IMR-90 (cell line): ENCODE measurements at regions not wholly inside any gene's neighbourhood (a gene's known extent, or its start where the extent isn't known, plus 50 kb on each side); places are given as distances from the start of the nearest gene placed in this dataset.
A peak's percentile ranks its signal among the peaks of the same experiment; 100 is the strongest.

ENCODE experiments used
- ATAC-seq: fragments of 200-7000 bp; cut with Tn5 transposase; 2 replicates; pipeline ENCODE4 v1.9.1; 2020; ENCODE audit warnings: low read depth, mild to moderate bottlenecking, moderate library complexity
- BruUV-seq: library from RNA; stranded (reverse); fragments of 400-500 nt; replicated peaks from 2 replicates; lab custom pipeline; 2021; lab: Mats Ljungman, UMichigan
- CTCF ChIA-PET: fragments of 300-600 bp; formaldehyde crosslinking; extraction: SDS; loops from one replicate; lab custom pipeline; 2021; ENCODE audit warnings: antibody characterized with exemption; lab: Yijun Ruan, JAX
- POLR2A ChIA-PET: fragments of 300-600 bp; sonication (Branson Sonifier 250); formaldehyde crosslinking; loops from one replicate; lab custom pipeline; 2022; ENCODE audit warnings: antibody characterized with exemption; ENCODE audit not compliant: unreplicated experiment; lab: Charles Lee
- DNase-seq: peaks from one replicate; pipeline ENCODE4 v3.0.0; 2013
- H2AFZ ChIP-seq: replicated peaks from 2 replicates; pipeline ENCODE3; 2013; ENCODE audit warnings: low read length, mild to moderate bottlenecking; ENCODE audit not compliant: poor library complexity
- H2AK5ac ChIP-seq: 2 replicates; pipeline ENCODE4 v1.6.1; 2013; ENCODE audit warnings: low read depth, low read length, inconsistent platforms
- H2AK9ac ChIP-seq: replicated peaks from 2 replicates; pipeline ENCODE3; 2013; ENCODE audit warnings: mild to moderate bottlenecking, low read depth, low read length, moderate library complexity; ENCODE audit not compliant: poor library complexity
- H2BK120ac ChIP-seq: 2 replicates; pipeline ENCODE4 v1.6.1; 2013; ENCODE audit warnings: low read depth, low read length, inconsistent platforms
- H2BK15ac ChIP-seq: 3 replicates; pipeline ENCODE4 v1.6.1; 2013; ENCODE audit warnings: low read depth, low read length, inconsistent platforms
- H2BK20ac ChIP-seq: 2 replicates; pipeline ENCODE4 v1.6.1; 2013; ENCODE audit warnings: low read depth, mild to moderate bottlenecking, inconsistent platforms, low read length, moderate library complexity
- H2BK5ac ChIP-seq: 2 replicates; pipeline ENCODE4 v1.6.1; 2013; ENCODE audit warnings: mild to moderate bottlenecking, low read depth, low read length, inconsistent platforms; ENCODE audit not compliant: poor library complexity, severe bottlenecking
- H3K14ac ChIP-seq: replicated peaks from 2 replicates; pipeline ENCODE4 v1.6.1; 2013; ENCODE audit warnings: low read depth, low read length, inconsistent platforms
- H3K18ac ChIP-seq: 2 replicates; pipeline ENCODE4 v1.6.1; 2013; ENCODE audit warnings: low read depth, low read length, control low read depth
- H3K23ac ChIP-seq: 2 replicates; pipeline ENCODE4 v1.6.1; 2013; ENCODE audit warnings: low read depth, low read length, inconsistent platforms
- H3K27ac ChIP-seq: 2 replicates; pipeline ENCODE4 v1.5.1; 2013; ENCODE audit warnings: mild to moderate bottlenecking, control low read depth, low read length; ENCODE audit not compliant: insufficient read depth
- H3K27me3 ChIP-seq: 2 replicates; pipeline ENCODE4 v1.6.1; 2013; ENCODE audit warnings: low read length; ENCODE audit not compliant: control insufficient read depth, insufficient read depth
- H3K36me3 ChIP-seq: 2 replicates; pipeline ENCODE4 v1.6.1; 2013; ENCODE audit warnings: low read length, mixed read lengths; ENCODE audit not compliant: control insufficient read depth, insufficient read depth
- H3K4ac ChIP-seq: 2 replicates; pipeline ENCODE4 v1.6.1; 2013; ENCODE audit warnings: low read depth, low read length, inconsistent platforms
- H3K4me1 ChIP-seq: 2 replicates; pipeline ENCODE4 v1.6.1; 2013; ENCODE audit warnings: low read length, mixed read lengths; ENCODE audit not compliant: control insufficient read depth, insufficient read depth
- H3K4me2 ChIP-seq: 2 replicates; pipeline ENCODE4 v1.6.1; 2013; ENCODE audit warnings: low read depth, mild to moderate bottlenecking, control low read depth, low read length, moderate library complexity
- H3K4me3 ChIP-seq: 2 replicates; pipeline ENCODE4 v1.5.1; 2013; ENCODE audit warnings: low read depth, mild to moderate bottlenecking, control low read depth, low read length, moderate library complexity; ENCODE audit not compliant: insufficient read depth
- H3K56ac ChIP-seq: 2 replicates; pipeline ENCODE4 v1.6.1; 2013; ENCODE audit warnings: low read length, inconsistent platforms; ENCODE audit not compliant: insufficient read depth; ENCODE audit errors: extremely low read depth
- H3K79me1 ChIP-seq, 2 experiments: 2 replicates each; pipeline ENCODE4 v1.6.1; 2013; ENCODE audit warnings: low read length in 2 of 2, inconsistent platforms in 1 of 2, low read depth in 1 of 2
- H3K9ac ChIP-seq: 2 replicates; pipeline ENCODE4 v1.6.1; 2013; ENCODE audit warnings: low read depth, low read length, control low read depth
- H3K9me1 ChIP-seq: 2 replicates; pipeline ENCODE4 v1.6.1; 2013; ENCODE audit warnings: low read length, inconsistent platforms; ENCODE audit not compliant: insufficient read depth
- H3K9me3 ChIP-seq: 2 replicates; pipeline ENCODE4 v1.6.1; 2013; ENCODE audit warnings: low read length; ENCODE audit not compliant: control insufficient read depth, insufficient read depth
- H4K20me1 ChIP-seq: 2 replicates; pipeline ENCODE4 v1.6.1; 2013; ENCODE audit warnings: low read length, inconsistent platforms; ENCODE audit not compliant: insufficient read depth
- H4K5ac ChIP-seq: 2 replicates; pipeline ENCODE4 v1.6.1; 2013; ENCODE audit warnings: mild to moderate bottlenecking, low read depth, low read length, control low read depth
- H4K8ac ChIP-seq, 2 experiments: 2 replicates each; pipeline ENCODE4 v1.6.1; 2013; ENCODE audit warnings: low read depth in 2 of 2, low read length in 2 of 2, control low read depth in 1 of 2, inconsistent platforms in 1 of 2
- H4K91ac ChIP-seq: 2 replicates; pipeline ENCODE4 v1.6.1; 2013; ENCODE audit warnings: low read depth, low read length, inconsistent platforms; ENCODE audit not compliant: insufficient read depth
- BHLHE40 ChIP-seq: fragments of 150-350 bp; IDR thresholded peaks from 2 replicates; pipeline ENCODE4 v1.6.1; 2016; ENCODE audit warnings: mild to moderate bottlenecking, low read depth, low read length
- CEBPB ChIP-seq: IDR thresholded peaks from 2 replicates; pipeline ENCODE4 v1.6.1; 2012; ENCODE audit warnings: low read depth, low read length, improper control_type of control experiment
- CHD1 ChIP-seq: IDR thresholded peaks from 2 replicates; pipeline ENCODE4 v1.6.1; 2012; ENCODE audit warnings: low read depth, low read length, improper control_type of control experiment
- FOS ChIP-seq: fragments of 150-350 bp; IDR thresholded peaks from 2 replicates; pipeline ENCODE4 v1.6.1; 2016; ENCODE audit warnings: low read depth, low read length
- MAFK ChIP-seq: IDR thresholded peaks from 2 replicates; pipeline ENCODE4 v1.6.1; 2012; ENCODE audit warnings: low read depth, low read length, improper control_type of control experiment
- MAZ ChIP-seq: IDR thresholded peaks from 2 replicates; pipeline ENCODE4 v1.6.1; 2012; ENCODE audit warnings: low read depth, mild to moderate bottlenecking, low read length, improper control_type of control experiment, moderate library complexity, borderline replicate concordance
- MXI1 ChIP-seq: IDR thresholded peaks from 2 replicates; pipeline ENCODE4 v1.6.1; 2012; ENCODE audit warnings: low read depth, mild to moderate bottlenecking, low read length, moderate library complexity, borderline replicate concordance
- NFE2L2 ChIP-seq: fragments of 150-350 bp; IDR thresholded peaks from 2 replicates; pipeline ENCODE4 v1.6.1; 2016; ENCODE audit warnings: low read depth, mild to moderate bottlenecking, low read length
- POLR2A ChIP-seq: IDR thresholded peaks from 2 replicates; pipeline ENCODE4 v1.6.1; 2012; ENCODE audit warnings: mild to moderate bottlenecking, low read depth, low read length
- RAD21 ChIP-seq: IDR thresholded peaks from 2 replicates; pipeline ENCODE4 v1.6.1; 2012; ENCODE audit warnings: low read length, improper control_type of control experiment
- RCOR1 ChIP-seq: IDR thresholded peaks from 2 replicates; pipeline ENCODE4 v1.6.1; 2012; ENCODE audit warnings: mild to moderate bottlenecking, low read length, improper control_type of control experiment; ENCODE audit not compliant: insufficient replicate concordance
- RFX5 ChIP-seq: IDR thresholded peaks from 2 replicates; pipeline ENCODE4 v1.8.0; 2012; ENCODE audit warnings: low read depth, mild to moderate bottlenecking, low read length, moderate library complexity
- SMC3 ChIP-seq: fragments of 150-350 bp; IDR thresholded peaks from 2 replicates; pipeline ENCODE4 v1.6.1; 2016; ENCODE audit warnings: low read depth, mild to moderate bottlenecking, antibody characterized with exemption, low read length, moderate library complexity
- WGBS, 2 experiments: methylation state at CpG; one replicate each; pipeline versions ENCODE4 v1.1.5 to v1.1.7; 2013; ENCODE audit warnings: missing lambda C conversion rate in 2 of 2; ENCODE audit not compliant: insufficient read length in 1 of 2; ENCODE audit errors: extremely low coverage in 2 of 2; 5-methylcytosine and 5-hydroxymethylcytosine counted together
- dilution Hi-C: fragments of 300-500 bp; cut with HindIII; formaldehyde crosslinking; loops from one replicate; pipeline ENCODE4 v1.14.3; 2018; ENCODE audit warnings: low sequenced_read_pairs; ENCODE audit not compliant: unreplicated experiment
- in situ Hi-C: fragments of 300-500 bp; cut with MboI; formaldehyde crosslinking; loops from 3 replicates; pipeline ENCODE4 v1.14.3; 2019; ENCODE audit warnings: low sequenced_read_pairs, inconsistent platforms, mixed read lengths
- intact Hi-C: fragments of 100-400 bp; cut with micrococcal nuclease; formaldehyde crosslinking; loops from 2 replicates; pipeline ENCODE4 v1.10.0; 2022
- TF ChIP-seq, protein P1 (sequence below): fragments of 150-350 bp; IDR thresholded peaks from 2 replicates; pipeline ENCODE4 v1.6.1; 2017; ENCODE audit warnings: mild to moderate bottlenecking, antibody characterized with exemption, low read length, low read depth
- TF ChIP-seq, protein P2 (sequence below): fragments of 150-350 bp; IDR thresholded peaks from 2 replicates; pipeline ENCODE4 v1.6.1; 2016; ENCODE audit warnings: low read depth, mild to moderate bottlenecking, low read length, moderate library complexity, borderline replicate concordance
- TF ChIP-seq, protein P3 (sequence below): conservative IDR thresholded peaks from 2 replicates; pipeline ENCODE4 v1.5.1; 2012; ENCODE audit warnings: mild to moderate bottlenecking, low read depth, low read length, improper control_type of control experiment

DNA sequence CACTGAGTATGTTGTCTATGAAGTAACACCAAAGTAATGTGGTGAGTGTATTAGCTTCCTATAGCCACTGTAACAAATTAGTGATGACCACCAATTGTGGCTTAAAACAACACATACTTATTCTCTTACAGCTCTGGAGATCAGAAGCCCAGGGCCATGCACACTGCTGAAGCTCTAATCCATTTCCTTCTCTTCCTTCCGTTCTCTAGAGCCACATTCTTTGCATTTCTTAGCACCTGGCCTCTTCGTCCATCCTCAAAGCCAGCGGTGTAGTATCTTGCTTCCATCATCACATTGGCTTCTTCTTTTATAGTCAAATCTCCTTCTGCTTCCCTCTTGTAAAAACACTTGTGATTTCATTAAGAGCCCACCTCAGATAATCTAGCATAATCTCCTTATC is 230.3 kb upstream of the RFX3 start:
- Histone ChIP-seq H2AK9ac (no peak overlapping the region), H2AK5ac (no peak overlapping the region), H3K9me3 (no peaks in the 10 kb centered on the region), H3K9ac (no peak overlapping the region), H2BK15ac (no peak overlapping the region), H3K14ac (0 out of 2 replicates have a peak overlapping the region, but pooled peaks have one; percentile 48), H3K4me3 (no peak overlapping the region), H3K79me1 (no peaks in the 10 kb centered on the region), H4K20me1 (no peaks in the 10 kb centered on the region), H3K4me1 (peaks cover 5% of the 10 kb centered on the region), H2AFZ (no peak overlapping the region), H3K56ac (no peak overlapping the region), H2BK120ac (no peak overlapping the region), H4K8ac (no peak overlapping the region), H3K23ac (no peak overlapping the region), H4K91ac (no peak overlapping the region), H4K5ac (no peak overlapping the region), H3K27me3 (no peaks in the 10 kb centered on the region), H3K27ac (no peak overlapping the region), H2BK20ac (no peak overlapping the region), H3K18ac (no peak overlapping the region), H3K9me1 (no peaks in the 10 kb centered on the region), H3K4ac (no peak overlapping the region), H3K4me2 (no peak overlapping the region), H2BK5ac (no peak overlapping the region), H3K36me3 (no peaks in the 10 kb centered on the region)
- dilution Hi-C loops = no loop called here
- POLR2A ChIA-PET = no interaction called here
- TF ChIP-seq RFX5 (no peak), CEBPB (no peak), RAD21 (no peak), BHLHE40 (no peak), SMC3 (no peak), CHD1 (no peak), POLR2A (no peak), FOS (no peak), RCOR1 (no peak), MXI1 (no peak), MAFK (no peak), NFE2L2 (no peak), MAZ (no peak)
- TF ChIP-seq, protein P1, sequence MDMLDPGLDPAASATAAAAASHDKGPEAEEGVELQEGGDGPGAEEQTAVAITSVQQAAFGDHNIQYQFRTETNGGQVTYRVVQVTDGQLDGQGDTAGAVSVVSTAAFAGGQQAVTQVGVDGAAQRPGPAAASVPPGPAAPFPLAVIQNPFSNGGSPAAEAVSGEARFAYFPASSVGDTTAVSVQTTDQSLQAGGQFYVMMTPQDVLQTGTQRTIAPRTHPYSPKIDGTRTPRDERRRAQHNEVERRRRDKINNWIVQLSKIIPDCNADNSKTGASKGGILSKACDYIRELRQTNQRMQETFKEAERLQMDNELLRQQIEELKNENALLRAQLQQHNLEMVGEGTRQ = no peak
- TF ChIP-seq, protein P2, sequence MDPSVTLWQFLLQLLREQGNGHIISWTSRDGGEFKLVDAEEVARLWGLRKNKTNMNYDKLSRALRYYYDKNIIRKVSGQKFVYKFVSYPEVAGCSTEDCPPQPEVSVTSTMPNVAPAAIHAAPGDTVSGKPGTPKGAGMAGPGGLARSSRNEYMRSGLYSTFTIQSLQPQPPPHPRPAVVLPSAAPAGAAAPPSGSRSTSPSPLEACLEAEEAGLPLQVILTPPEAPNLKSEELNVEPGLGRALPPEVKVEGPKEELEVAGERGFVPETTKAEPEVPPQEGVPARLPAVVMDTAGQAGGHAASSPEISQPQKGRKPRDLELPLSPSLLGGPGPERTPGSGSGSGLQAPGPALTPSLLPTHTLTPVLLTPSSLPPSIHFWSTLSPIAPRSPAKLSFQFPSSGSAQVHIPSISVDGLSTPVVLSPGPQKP = no peak
- TF ChIP-seq, protein P3, sequence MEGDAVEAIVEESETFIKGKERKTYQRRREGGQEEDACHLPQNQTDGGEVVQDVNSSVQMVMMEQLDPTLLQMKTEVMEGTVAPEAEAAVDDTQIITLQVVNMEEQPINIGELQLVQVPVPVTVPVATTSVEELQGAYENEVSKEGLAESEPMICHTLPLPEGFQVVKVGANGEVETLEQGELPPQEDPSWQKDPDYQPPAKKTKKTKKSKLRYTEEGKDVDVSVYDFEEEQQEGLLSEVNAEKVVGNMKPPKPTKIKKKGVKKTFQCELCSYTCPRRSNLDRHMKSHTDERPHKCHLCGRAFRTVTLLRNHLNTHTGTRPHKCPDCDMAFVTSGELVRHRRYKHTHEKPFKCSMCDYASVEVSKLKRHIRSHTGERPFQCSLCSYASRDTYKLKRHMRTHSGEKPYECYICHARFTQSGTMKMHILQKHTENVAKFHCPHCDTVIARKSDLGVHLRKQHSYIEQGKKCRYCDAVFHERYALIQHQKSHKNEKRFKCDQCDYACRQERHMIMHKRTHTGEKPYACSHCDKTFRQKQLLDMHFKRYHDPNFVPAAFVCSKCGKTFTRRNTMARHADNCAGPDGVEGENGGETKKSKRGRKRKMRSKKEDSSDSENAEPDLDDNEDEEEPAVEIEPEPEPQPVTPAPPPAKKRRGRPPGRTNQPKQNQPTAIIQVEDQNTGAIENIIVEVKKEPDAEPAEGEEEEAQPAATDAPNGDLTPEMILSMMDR = no peak
- 100% methylated on average over 1 of the region's 3 CpGs; no CpG with 5 or more reads in 1 of the 2 experiments for WGBS, 2 experiments
- in situ Hi-C loops = no loop called here
- no peak for ATAC-seq
- intact Hi-C loops = no loop called here
- BruUV-seq = no TSS peak
- no peak for DNase-seq
- CTCF ChIA-PET = no interaction called here
